Vagina (tissue), 2 donors: ENCODE measurements at regions not wholly inside any gene's neighbourhood (a gene's known extent, or its start where the extent isn't known, plus 50 kb on each side); places are given as distances from the start of the nearest gene placed in this dataset.

Source experiments
- POLR2A ChIP-seq, 2 donors: fragments of 450-650 bp; IDR thresholded peaks; one replicate each; pipeline ENCODE4 v1.6.1; 2017; ENCODE audit warnings: antibody characterized with exemption in 2 of 2, mild to moderate bottlenecking in 2 of 2, moderate library complexity in 2 of 2
- POLR2AphosphoS5 ChIP-seq, 2 donors: sonication (generic); formaldehyde crosslinking; IDR thresholded peaks; one replicate each; pipeline ENCODE4 v1.9.0; 2017; ENCODE audit warnings: antibody characterized with exemption in 2 of 2, mild to moderate bottlenecking in 2 of 2, low read depth in 1 of 2; ENCODE audit not compliant: insufficient read depth in 1 of 2
- TF ChIP-seq, protein P1 (sequence below), 3 experiments: fragments of 450-650 bp in 2 of 3; fragments of 200-600 bp in 1 of 3; sonication (generic) in 1 of 3; IDR thresholded peaks; one replicate each; pipeline ENCODE4 v1.5.1; 2017 to 2019; ENCODE audit warnings: antibody characterized with exemption in 3 of 3, mild to moderate bottlenecking in 2 of 3, moderate library complexity in 2 of 3

DNA sequence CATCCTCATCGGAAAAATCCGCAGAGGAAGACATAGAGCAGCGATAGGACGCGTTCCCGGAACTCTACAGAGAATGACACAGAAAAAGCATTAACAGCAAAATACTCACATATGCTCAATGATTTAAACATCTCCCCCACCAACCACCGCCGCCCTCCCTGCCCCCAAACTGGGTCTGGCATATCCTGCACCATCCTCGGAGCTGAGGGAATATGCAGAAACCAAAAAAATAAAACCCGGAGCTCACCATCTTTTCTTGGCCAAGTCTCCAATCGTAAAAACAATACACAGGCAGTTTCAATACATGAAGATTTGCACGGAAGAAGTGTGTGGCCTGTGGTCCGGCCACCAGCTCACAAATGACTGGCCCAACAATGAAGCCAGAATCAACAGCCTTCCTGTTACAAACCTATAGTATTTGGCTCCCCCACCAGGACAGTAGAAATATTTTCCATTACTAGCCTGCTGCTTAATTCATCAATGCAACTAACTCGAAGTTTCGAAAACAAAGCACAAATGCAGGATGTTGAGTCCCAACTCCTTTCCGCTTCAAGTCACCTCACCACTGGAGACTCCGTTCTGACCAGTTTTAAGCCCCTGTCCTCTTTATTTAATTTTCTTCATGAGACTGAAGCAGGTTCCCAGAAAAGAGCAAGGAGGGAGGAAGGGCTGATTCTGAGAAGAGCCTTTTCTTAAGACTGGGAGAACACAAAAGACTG is 103.2 kb upstream of the BEND6 start:
- TF ChIP-seq, protein P1, sequence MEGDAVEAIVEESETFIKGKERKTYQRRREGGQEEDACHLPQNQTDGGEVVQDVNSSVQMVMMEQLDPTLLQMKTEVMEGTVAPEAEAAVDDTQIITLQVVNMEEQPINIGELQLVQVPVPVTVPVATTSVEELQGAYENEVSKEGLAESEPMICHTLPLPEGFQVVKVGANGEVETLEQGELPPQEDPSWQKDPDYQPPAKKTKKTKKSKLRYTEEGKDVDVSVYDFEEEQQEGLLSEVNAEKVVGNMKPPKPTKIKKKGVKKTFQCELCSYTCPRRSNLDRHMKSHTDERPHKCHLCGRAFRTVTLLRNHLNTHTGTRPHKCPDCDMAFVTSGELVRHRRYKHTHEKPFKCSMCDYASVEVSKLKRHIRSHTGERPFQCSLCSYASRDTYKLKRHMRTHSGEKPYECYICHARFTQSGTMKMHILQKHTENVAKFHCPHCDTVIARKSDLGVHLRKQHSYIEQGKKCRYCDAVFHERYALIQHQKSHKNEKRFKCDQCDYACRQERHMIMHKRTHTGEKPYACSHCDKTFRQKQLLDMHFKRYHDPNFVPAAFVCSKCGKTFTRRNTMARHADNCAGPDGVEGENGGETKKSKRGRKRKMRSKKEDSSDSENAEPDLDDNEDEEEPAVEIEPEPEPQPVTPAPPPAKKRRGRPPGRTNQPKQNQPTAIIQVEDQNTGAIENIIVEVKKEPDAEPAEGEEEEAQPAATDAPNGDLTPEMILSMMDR (IDR thresholded peaks at IDR 0.05), result peak; percentile 48 to 67 (median 55)
- TF ChIP-seq POLR2AphosphoS5 (IDR thresholded peaks at IDR 0.05; ENCODE audit: insufficient read depth in 1 of 2, low read depth in 1 of 2), result no peak
- TF ChIP-seq POLR2A (IDR thresholded peaks at IDR 0.05), result no peak
